ENCODE measurements at regions not wholly inside any gene's neighbourhood (a gene's known extent, or its start where the extent isn't known, plus 50 kb on each side); places are given as distances from the start of the nearest gene placed in this dataset.

- DNase-seq (ENCODE audit: extremely low read depth in 1 of 4, low spot score in 3 of 4): no peak
- ATAC-seq: no peak
- H2AFZ ChIP-seq (ENCODE audit: low read depth, low read length): no peak overlapping the region
- no peaks in the 10 kb centered on the region for H4K20me1 ChIP-seq (replicated peaks; ENCODE audit: control insufficient read depth, insufficient read depth, low read length)
- in situ Hi-C loops (cut with MboI) (no loop called here), intact Hi-C loops (cut with micrococcal nuclease) (no loop called here)
- no peak for FAIRE-seq
- H3K4me1 ChIP-seq (replicated peaks in 1 of 2; ENCODE audit: control insufficient read depth in 2 of 2, insufficient read depth in 2 of 2, low read length in 2 of 2): peaks cover 0 to 3% of the 10 kb centered on the region in 2 experiments; a peak in 1 of 5 replicates
- no peaks in the 10 kb centered on the region for H3K36me3 ChIP-seq (ENCODE audit: control insufficient read depth, insufficient read depth, low read length)
- H3K4me2 ChIP-seq (ENCODE audit: insufficient read depth, low read length): no peak overlapping the region
- peaks cover 3 to 13% of the 10 kb centered on the region in 2 experiments; a peak in 2 of 5 replicates for H3K27me3 ChIP-seq (ENCODE audit: control insufficient read depth in 2 of 2, insufficient read depth in 2 of 2, low read length in 2 of 2)
- no peak overlapping the region for H3K27ac ChIP-seq (ENCODE audit: extremely low read depth, low read depth, low read length)
- WGBS (ENCODE audit: insufficient coverage, low coverage, missing lambda C conversion rate): 2% methylated on average over 6 of the region's 6 CpGs
- no peaks in the 10 kb centered on the region for H3K79me2 ChIP-seq (ENCODE audit: control insufficient read depth, insufficient read depth, low read length)
- POLR2A ChIA-PET: interaction anchor here (0.6 kb wide), 1 partner anchor 12 kb away, joined by 4 read pairs; no protein-coding TSS in a partner anchor
- H3K9ac ChIP-seq (ENCODE audit: insufficient read depth in 1 of 2, low read depth in 2 of 2, low read length in 2 of 2): no peak overlapping the region
- H3K9me1 ChIP-seq (ENCODE audit: control insufficient read depth, insufficient read depth, low read length): no peaks in the 10 kb centered on the region
- H3K4me3 ChIP-seq: no peak overlapping the region
- no peak for TF ChIP-seq TRIM25 (IDR thresholded peaks at IDR 0.05; ENCODE audit: borderline replicate concordance)
- BruUV-seq (replicated peaks): no TSS peak
- no peaks in the 10 kb centered on the region for H3K9me3 ChIP-seq (replicated peaks; ENCODE audit: control insufficient read depth, insufficient read depth, low read depth, low read length)
- CTCF ChIA-PET (ENCODE audit: low intra/inter-chr PET ratio): no interaction called here
These were observed 239.8 kb downstream of the LMX1A start for GRCh38 chr1:165116732-165117131.

- CTCF ChIA-PET (ENCODE audit: low intra/inter-chr PET ratio): interaction anchor here (0.6 kb wide), 1 partner anchor 293 kb away, joined by 3 read pairs; no protein-coding TSS in a partner anchor
- Histone ChIP-seq H3K9ac (ENCODE audit: insufficient read depth in 1 of 2, low read depth in 2 of 2, low read length in 2 of 2) (no peak overlapping the region), H3K4me3 (no peak overlapping the region), H3K9me3 (replicated peaks; ENCODE audit: control insufficient read depth, insufficient read depth, low read depth, low read length) (no peaks in the 10 kb centered on the region), H3K27me3 (ENCODE audit: control insufficient read depth in 2 of 2, insufficient read depth in 2 of 2, low read length in 2 of 2) (peaks cover 3 to 13% of the 10 kb centered on the region in 2 experiments; a peak in 2 of 5 replicates), H3K9me1 (ENCODE audit: control insufficient read depth, insufficient read depth, low read length) (no peaks in the 10 kb centered on the region), H4K20me1 (replicated peaks; ENCODE audit: control insufficient read depth, insufficient read depth, low read length) (no peaks in the 10 kb centered on the region), H3K27ac (ENCODE audit: extremely low read depth, low read depth, low read length) (no peak overlapping the region), H3K4me2 (ENCODE audit: insufficient read depth, low read length) (no peak overlapping the region), H3K36me3 (ENCODE audit: control insufficient read depth, insufficient read depth, low read length) (no peaks in the 10 kb centered on the region), H3K79me2 (ENCODE audit: control insufficient read depth, insufficient read depth, low read length) (no peaks in the 10 kb centered on the region), H2AFZ (ENCODE audit: low read depth, low read length) (no peak overlapping the region), H3K4me1 (replicated peaks in 1 of 2; ENCODE audit: control insufficient read depth in 2 of 2, insufficient read depth in 2 of 2, low read length in 2 of 2) (peaks cover 0 to 3% of the 10 kb centered on the region in 2 experiments; a peak in 1 of 5 replicates)
- ATAC-seq: no peak
- no TSS peak for BruUV-seq (replicated peaks)
- WGBS (ENCODE audit: insufficient coverage, low coverage, missing lambda C conversion rate): 0% methylated on average over 1 of the region's 1 CpG
- no peak for FAIRE-seq
- intact Hi-C loops (cut with micrococcal nuclease): no loop called here
- TF ChIP-seq CBFA2T2 (conservative IDR thresholded peaks at IDR 0.05) (no peak), POLR2AphosphoS5 (IDR thresholded peaks at IDR 0.05; ENCODE audit: control insufficient read depth, insufficient read depth, low read depth, low read length) (no peak), COPS2 (conservative IDR thresholded peaks at IDR 0.05) (no peak), KLF10 (CRISPR knock-in tag; IDR thresholded peaks at IDR 0.05) (no peak)
- DNase-seq (ENCODE audit: extremely low read depth in 1 of 4, low spot score in 3 of 4): no peak
- POLR2A ChIA-PET: no interaction called here
- in situ Hi-C loops (cut with MboI): no loop called here
These were observed 240.3 kb downstream of the LMX1A start for GRCh38 chr1:165116171-165116570.
